HEK293T (cell line): ENCODE measurements at regions not wholly inside any gene's neighbourhood (a gene's known extent, or its start where the extent isn't known, plus 50 kb on each side); places are given as distances from the start of the nearest gene placed in this dataset.

Experiments used
- CTCF ChIA-PET: fragments of 350-600 bp; formaldehyde crosslinking; extraction: SDS; loops from one replicate; lab custom pipeline; 2021; ENCODE audit warnings: antibody characterized with exemption, inconsistent platforms; lab: Yijun Ruan, JAX
- POLR2A ChIA-PET: fragments of 350-600 bp; formaldehyde crosslinking; extraction: SDS; loops from one replicate; lab custom pipeline; 2020; ENCODE audit warnings: antibody characterized with exemption, inconsistent platforms; lab: Yijun Ruan, JAX
- DNase-seq: peaks from one replicate; pipeline ENCODE4 v3.0.0; 2012; ENCODE audit warnings: mixed read lengths; ENCODE audit errors: extremely low spot score
- ARNT ChIP-seq: fragments of 450-650 bp; IDR thresholded peaks from 2 replicates; pipeline ENCODE4 v1.6.1; 2017; ENCODE audit warnings: mild to moderate bottlenecking
- BHLHE40 ChIP-seq: fragments of 450-650 bp; IDR thresholded peaks from 2 replicates; pipeline ENCODE4 v1.6.1; 2016; ENCODE audit warnings: mild to moderate bottlenecking, moderate library complexity, borderline replicate concordance
- CTBP1 ChIP-seq: fragments of 450-650 bp; IDR thresholded peaks from 2 replicates; pipeline ENCODE4 v1.6.1; 2016; ENCODE audit warnings: borderline replicate concordance
- ELF4 ChIP-seq: fragments of 450-650 bp; IDR thresholded peaks from 2 replicates; pipeline ENCODE4 v1.6.1; 2017; ENCODE audit warnings: antibody characterized with exemption
- FOXA1 ChIP-seq: fragments of 450-650 bp; IDR thresholded peaks from 2 replicates; pipeline ENCODE4 v1.6.1; 2016; ENCODE audit warnings: mild to moderate bottlenecking
- FOXK2 ChIP-seq: fragments of 450-650 bp; IDR thresholded peaks from 2 replicates; pipeline ENCODE4 v1.6.1; 2016; ENCODE audit warnings: mild to moderate bottlenecking
- FOXM1 ChIP-seq: fragments of 450-650 bp; IDR thresholded peaks from 2 replicates; pipeline ENCODE4 v1.6.1; 2017; ENCODE audit warnings: mild to moderate bottlenecking, borderline replicate concordance
- HDGF ChIP-seq: fragments of 450-650 bp; IDR thresholded peaks from 2 replicates; pipeline ENCODE4 v1.6.1; 2017; ENCODE audit warnings: antibody characterized with exemption, borderline replicate concordance
- L3MBTL2 ChIP-seq: fragments of 450-650 bp; conservative IDR thresholded peaks from 2 replicates; pipeline ENCODE4 v1.6.1; 2016; ENCODE audit warnings: mild to moderate bottlenecking
- LEF1 ChIP-seq: fragments of 450-650 bp; IDR thresholded peaks from 2 replicates; pipeline ENCODE4 v1.6.1; 2017; ENCODE audit warnings: mild to moderate bottlenecking, borderline replicate concordance
- NFRKB ChIP-seq: fragments of 450-650 bp; IDR thresholded peaks from 2 replicates; pipeline ENCODE4 v1.6.1; 2016; ENCODE audit warnings: mild to moderate bottlenecking, moderate library complexity
- SP1 ChIP-seq: fragments of 450-650 bp; IDR thresholded peaks from 2 replicates; pipeline ENCODE4 v1.6.1; 2017
- SUZ12 ChIP-seq: fragments of 450-650 bp; IDR thresholded peaks from 2 replicates; pipeline ENCODE4 v1.6.1; 2016; ENCODE audit warnings: mild to moderate bottlenecking
- TARDBP ChIP-seq: fragments of 450-650 bp; IDR thresholded peaks from 2 replicates; pipeline ENCODE4 v1.6.1; 2016
- ZNF384 ChIP-seq: fragments of 450-650 bp; IDR thresholded peaks from 2 replicates; pipeline ENCODE4 v1.6.1; 2016
- TF ChIP-seq, protein P1 (sequence below): fragments of 450-650 bp; IDR thresholded peaks from 2 replicates; pipeline ENCODE4 v1.6.1; 2016

GRCh38 chr13:110806636-110807035 lies 93.1 kb downstream of the ING1 start:
- POLR2A ChIA-PET: no interaction called here

GRCh38 chr13:110807546-110807945 lies 94.0 kb downstream of the ING1 start:
- ChIA-PET CTCF (no interaction called here), POLR2A (no interaction called here)
- TF ChIP-seq FOXA1 (no peak), ARNT (no peak), SP1 (no peak), FOXK2 (no peak), TARDBP (no peak), CTBP1 (no peak), LEF1 (no peak), HDGF (no peak), ELF4 (no peak), NFRKB (no peak), ZNF384 (no peak), FOXM1 (no peak)
- TF ChIP-seq, protein P1, sequence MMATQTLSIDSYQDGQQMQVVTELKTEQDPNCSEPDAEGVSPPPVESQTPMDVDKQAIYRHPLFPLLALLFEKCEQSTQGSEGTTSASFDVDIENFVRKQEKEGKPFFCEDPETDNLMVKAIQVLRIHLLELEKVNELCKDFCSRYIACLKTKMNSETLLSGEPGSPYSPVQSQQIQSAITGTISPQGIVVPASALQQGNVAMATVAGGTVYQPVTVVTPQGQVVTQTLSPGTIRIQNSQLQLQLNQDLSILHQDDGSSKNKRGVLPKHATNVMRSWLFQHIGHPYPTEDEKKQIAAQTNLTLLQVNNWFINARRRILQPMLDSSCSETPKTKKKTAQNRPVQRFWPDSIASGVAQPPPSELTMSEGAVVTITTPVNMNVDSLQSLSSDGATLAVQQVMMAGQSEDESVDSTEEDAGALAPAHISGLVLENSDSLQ: no peak
- DNase-seq: no peak

More at GRCh38 chr13:110806636-110807035, 93.1 kb downstream of the ING1 start:
- CTCF ChIA-PET: no interaction called here
- TF ChIP-seq CTBP1 (no peak), FOXA1 (no peak), ZNF384 (no peak), FOXM1 (no peak)
- no peak for DNase-seq

DNA sequence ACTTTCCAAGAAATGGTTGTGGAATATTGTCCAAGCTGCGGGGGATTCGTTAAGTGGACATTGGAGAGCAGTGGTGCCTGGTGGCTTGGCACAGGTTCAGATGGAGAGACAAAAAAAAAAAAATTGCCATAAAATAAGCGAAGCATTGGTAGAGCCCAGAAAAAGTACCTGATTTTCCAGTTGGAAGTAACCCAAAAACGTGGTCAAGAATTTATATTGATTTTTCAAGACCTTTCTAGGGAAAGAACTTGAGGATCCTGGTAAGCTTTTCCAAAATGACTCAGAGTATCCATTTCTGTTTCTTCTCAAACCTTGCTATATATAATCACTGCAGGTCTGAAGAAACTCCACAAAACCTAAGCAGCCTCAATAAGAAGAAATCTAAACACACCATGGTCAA lies 94.6 kb downstream of the ING1 start:
- CTCF ChIA-PET: interaction anchor here (0.7 kb wide), 1 partner anchor 145 kb away, joined by 3 read pairs; no protein-coding TSS in a partner anchor
- POLR2A ChIA-PET: no interaction called here
- TF ChIP-seq FOXA1 (no peak), ZNF384 (no peak), NFRKB (no peak), CTBP1 (no peak), FOXM1 (no peak), FOXK2 (no peak), HDGF (no peak), ELF4 (no peak), L3MBTL2 (no peak), SP1 (no peak), BHLHE40 (no peak), SUZ12 (no peak), ARNT (no peak), LEF1 (no peak), TARDBP (no peak)
- TF ChIP-seq, protein P1: no peak
- no peak for DNase-seq

DNA sequence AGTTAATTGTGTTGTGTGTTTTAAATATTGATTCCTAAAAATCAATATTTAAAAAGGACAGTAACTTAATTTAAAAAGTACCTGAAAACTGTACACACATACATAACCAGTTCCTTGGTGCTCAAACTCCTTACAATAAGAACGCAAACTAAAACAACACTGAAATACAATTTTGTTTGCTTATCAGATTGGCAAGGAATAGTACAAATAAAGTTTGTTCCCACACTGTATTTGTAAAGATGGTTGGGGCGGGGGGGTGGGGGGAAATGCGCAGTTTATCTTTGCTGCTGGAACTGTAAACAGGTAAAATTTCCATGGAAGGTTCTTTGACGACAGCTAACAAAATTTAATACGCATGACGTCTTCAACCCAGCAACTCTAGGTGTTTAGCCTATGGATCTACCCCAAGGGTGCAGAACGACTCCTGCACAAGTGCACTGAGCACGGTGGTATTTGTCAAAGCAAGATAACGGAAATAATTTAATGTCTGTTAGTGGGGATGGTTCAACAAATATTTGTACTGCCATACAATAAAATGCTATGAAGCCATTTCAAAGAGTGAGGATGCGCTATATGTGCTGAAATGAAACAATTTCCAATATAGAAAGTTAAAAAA lies 96.5 kb downstream of the ING1 start:
- TF ChIP-seq HDGF (no peak), SUZ12 (no peak), CTBP1 (no peak), ZNF384 (no peak), L3MBTL2 (no peak), FOXM1 (no peak), SP1 (no peak), ARNT (no peak), TARDBP (no peak), NFRKB (no peak), BHLHE40 (no peak), ELF4 (no peak), LEF1 (no peak)
- TF ChIP-seq, protein P1: no peak
- DNase-seq: no peak
- ChIA-PET POLR2A (no interaction called here), CTCF (no interaction called here)

- POLR2A ChIA-PET: no interaction called here
- CTCF ChIA-PET: interaction anchor here (0.6 kb wide), 1 partner anchor 13 kb away, joined by 3 read pairs; no protein-coding TSS in a partner anchor
- TF ChIP-seq HDGF (no peak), ARNT (no peak), L3MBTL2 (no peak), ZNF384 (no peak), TARDBP (no peak), CTBP1 (no peak)
- DNase-seq: no peak
Observed at GRCh38 chr13:110811008-110811720, 97.7 kb downstream of the ING1 start.

- CTCF ChIA-PET: interaction anchor here (0.6 kb wide), 1 partner anchor 14 kb away, joined by 3 read pairs; no protein-coding TSS in a partner anchor
- TF ChIP-seq ZNF384 (no peak), LEF1 (no peak), HDGF (no peak), TARDBP (no peak), SP1 (no peak), FOXK2 (no peak), ARNT (no peak), NFRKB (no peak), FOXM1 (no peak), L3MBTL2 (no peak), CTBP1 (no peak), ELF4 (no peak), SUZ12 (no peak), FOXA1 (no peak), BHLHE40 (no peak)
- TF ChIP-seq, protein P1: no peak
Observed at GRCh38 chr13:110811771-110812120, 98.2 kb downstream of the ING1 start.

More at GRCh38 chr13:110811771-110812120, 98.2 kb downstream of the ING1 start:
- DNase-seq: no peak
- POLR2A ChIA-PET: no interaction called here
